Karpas-422 (cell line): ENCODE measurements at regions not wholly inside any gene's neighbourhood (a gene's known extent, or its start where the extent isn't known, plus 50 kb on each side); places are given as distances from the start of the nearest gene placed in this dataset.

Source experiments
- DNase-seq: peaks from one replicate; pipeline ENCODE4 v3.0.0-alpha.2; 2015
- H2AFZ ChIP-seq: fragments of 200-600 bp; sonication (generic); 2 replicates; pipeline ENCODE4 v1.6.1; 2014; ENCODE audit warnings: antibody characterized with exemption, low read length, mixed read lengths
- H3K27ac ChIP-seq: fragments of 200-600 bp; sonication (generic); 2 replicates; pipeline ENCODE4 v1.5.1; 2014; ENCODE audit warnings: mild to moderate bottlenecking, low read length, moderate library complexity
- H3K27me3 ChIP-seq: fragments of 200-600 bp; sonication (generic); 2 replicates; pipeline ENCODE4 v1.6.1; 2014; ENCODE audit warnings: low read length, mixed read lengths
- H3K36me3 ChIP-seq: fragments of 200-600 bp; sonication (generic); 2 replicates; pipeline ENCODE4 v1.6.1; 2014; ENCODE audit warnings: low read length, mixed read lengths; ENCODE audit not compliant: insufficient read depth
- H3K4me1 ChIP-seq: fragments of 200-600 bp; sonication (generic); 2 replicates; pipeline ENCODE4 v1.6.1; 2014; ENCODE audit warnings: mild to moderate bottlenecking, low read length, mixed read lengths
- H3K4me2 ChIP-seq: fragments of 200-600 bp; sonication (generic); 2 replicates; pipeline ENCODE4 v1.6.1; 2014; ENCODE audit warnings: low read length, low read depth, mild to moderate bottlenecking; ENCODE audit not compliant: poor library complexity, severe bottlenecking
- H3K4me3 ChIP-seq: fragments of 200-600 bp; sonication (generic); 2 replicates; pipeline ENCODE4 v1.5.1; 2014; ENCODE audit warnings: mild to moderate bottlenecking, antibody characterized with exemption, low read length, mixed read lengths
- H3K79me2 ChIP-seq: fragments of 200-600 bp; sonication (generic); 2 replicates; pipeline ENCODE4 v1.6.1; 2014; ENCODE audit warnings: mild to moderate bottlenecking, low read length, mixed read lengths
- H3K9ac ChIP-seq: fragments of 200-600 bp; sonication (generic); 2 replicates; pipeline ENCODE4 v1.6.0; 2014; ENCODE audit warnings: low read length
- H3K9me2 ChIP-seq: fragments of 200-600 bp; sonication (generic), shearing (Covaris generic); replicated peaks from 2 replicates; pipeline ENCODE4 v1.6.0; 2014; ENCODE audit warnings: mild to moderate bottlenecking, low read length, moderate library complexity; ENCODE audit not compliant: insufficient read depth
- H3K9me3 ChIP-seq: fragments of 300-700, 200-600 bp; sonication (generic); 2 replicates; pipeline ENCODE4 v1.6.1; 2014; ENCODE audit warnings: low read length, mixed read lengths
- H4K20me1 ChIP-seq: fragments of 200-600 bp; sonication (generic); 2 replicates; pipeline ENCODE4 v1.6.1; 2014; ENCODE audit warnings: mild to moderate bottlenecking, antibody characterized with exemption, low read length, low read depth; ENCODE audit not compliant: insufficient read depth

DNA sequence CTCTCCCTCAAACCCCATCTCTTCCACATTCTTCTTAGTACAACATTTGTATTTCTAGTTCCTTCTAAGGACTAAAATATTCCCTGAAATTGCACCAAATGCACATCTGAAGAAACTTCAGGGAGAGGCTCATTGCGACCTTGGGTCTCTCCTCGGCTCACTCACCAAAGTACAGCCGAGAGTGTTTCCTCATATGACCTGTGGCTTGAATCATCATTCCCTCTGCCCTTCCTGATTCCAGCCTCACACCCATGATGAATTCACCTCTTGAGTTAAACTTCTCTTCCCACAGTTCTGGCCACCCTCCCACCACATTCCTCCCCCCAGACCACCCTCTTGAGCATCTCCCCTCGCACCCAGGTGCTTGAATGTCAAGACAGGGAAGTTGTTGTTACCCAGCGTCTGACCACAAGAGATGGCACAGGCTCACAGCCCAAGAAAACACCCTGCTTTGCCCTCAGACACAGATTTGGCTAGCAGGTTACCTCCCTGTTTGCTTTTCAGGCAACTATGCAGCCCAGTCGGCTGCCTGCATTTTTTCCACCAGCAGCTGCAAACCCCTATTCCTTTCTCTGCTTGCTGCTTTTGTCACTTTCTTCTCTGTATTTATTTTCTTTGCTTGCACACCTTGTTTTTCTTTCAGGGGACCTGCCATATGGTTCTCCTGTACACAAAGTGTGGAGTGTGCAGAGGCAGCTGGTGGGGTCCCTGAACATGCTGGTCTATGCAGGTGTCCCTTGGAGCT lies 214.8 kb downstream of the SPATA18 start:
- no peak overlapping the region for H2AFZ ChIP-seq
- peaks cover 98% of the 10 kb centered on the region for H3K4me1 ChIP-seq
- peak overlapping the region; percentile 53 for H3K9ac ChIP-seq
- no peaks in the 10 kb centered on the region for H3K9me2 ChIP-seq
- H3K4me3 ChIP-seq = no peak overlapping the region
- H3K36me3 ChIP-seq = no peaks in the 10 kb centered on the region
- peak overlapping the region; percentile 47 for H3K4me2 ChIP-seq
- H3K27me3 ChIP-seq = no peaks in the 10 kb centered on the region
- H3K9me3 ChIP-seq = no peaks in the 10 kb centered on the region
- peak; percentile 64 for DNase-seq
- H4K20me1 ChIP-seq = no peaks in the 10 kb centered on the region
- peak overlapping the region; percentile 99 for H3K27ac ChIP-seq
- no peaks in the 10 kb centered on the region for H3K79me2 ChIP-seq

DNA sequence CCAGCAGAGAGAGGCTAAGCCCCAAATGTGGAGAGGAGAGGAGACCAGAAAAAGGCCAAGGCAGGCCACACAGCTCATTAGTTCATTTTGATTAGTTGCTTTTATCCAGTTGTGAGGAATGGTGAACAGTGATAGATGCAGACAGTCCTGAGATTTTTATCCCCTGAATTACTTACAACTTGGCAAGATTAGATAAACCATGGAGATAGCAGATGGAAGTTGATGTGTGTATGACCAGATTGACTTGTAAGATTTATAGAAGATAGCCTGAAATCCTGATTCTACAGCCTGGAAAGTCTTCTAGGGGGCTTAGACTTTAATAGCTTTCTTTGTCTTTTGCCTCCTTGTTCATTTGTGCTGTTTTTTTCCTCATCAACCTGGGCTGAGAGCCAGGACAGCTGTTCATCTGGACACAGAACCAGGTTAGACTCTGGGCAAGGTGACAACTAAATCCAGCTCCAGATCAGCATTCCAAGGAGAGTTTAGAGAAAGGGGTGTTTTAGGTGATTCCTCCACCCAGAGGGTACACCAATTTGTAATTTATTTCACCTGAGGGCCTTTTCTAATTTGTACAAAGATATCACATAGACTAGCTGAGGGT lies 215.5 kb downstream of the SPATA18 start:
- H3K9me2 ChIP-seq = no peaks in the 10 kb centered on the region
- peak overlapping the region; percentile 53 for H3K9ac ChIP-seq
- no peak overlapping the region for H3K4me3 ChIP-seq
- no peaks in the 10 kb centered on the region for H3K27me3 ChIP-seq
- H3K4me2 ChIP-seq = peak overlapping the region; percentile 47
- H3K27ac ChIP-seq = peak overlapping the region; percentile 99
- no peaks in the 10 kb centered on the region for H3K9me3 ChIP-seq
- H4K20me1 ChIP-seq = no peaks in the 10 kb centered on the region
- no peak for DNase-seq
- no peaks in the 10 kb centered on the region for H3K36me3 ChIP-seq
- no peaks in the 10 kb centered on the region for H3K79me2 ChIP-seq
- H3K4me1 ChIP-seq = peaks cover 95% of the 10 kb centered on the region
- no peak overlapping the region for H2AFZ ChIP-seq

DNA sequence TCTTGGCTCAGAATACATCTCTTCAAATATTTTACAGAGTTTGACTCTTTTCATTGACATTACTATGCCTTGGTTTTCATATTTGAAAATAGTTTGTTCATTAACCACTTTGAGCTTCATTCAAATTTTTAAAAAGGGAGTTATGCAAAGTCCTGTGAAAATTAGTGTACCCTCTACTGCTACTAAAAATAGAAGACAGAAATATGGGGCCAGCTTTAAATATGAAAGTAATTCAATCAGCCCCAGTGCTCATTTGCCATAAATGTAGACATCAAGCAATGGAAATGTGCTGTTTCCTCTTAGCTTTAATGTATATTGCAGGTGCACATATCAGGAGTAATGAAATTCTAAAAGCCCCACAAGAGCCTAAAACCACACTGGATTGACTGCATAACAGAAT lies 218.7 kb downstream of the SPATA18 start:
- Histone ChIP-seq H3K9me2 (no peaks in the 10 kb centered on the region), H2AFZ (no peak overlapping the region), H3K36me3 (peaks cover 6% of the 10 kb centered on the region; the same call in 1 of the 2 replicates), H3K4me3 (peak overlapping the region; percentile 47), H3K27me3 (no peaks in the 10 kb centered on the region), H3K79me2 (no peaks in the 10 kb centered on the region), H3K9ac (peak overlapping the region; percentile 64), H3K27ac (peak overlapping the region; percentile 99), H4K20me1 (no peaks in the 10 kb centered on the region), H3K4me2 (peak overlapping the region; percentile 65), H3K4me1 (peaks cover 75% of the 10 kb centered on the region), H3K9me3 (peaks cover 11% of the 10 kb centered on the region)
- DNase-seq = peak; percentile 90

DNA sequence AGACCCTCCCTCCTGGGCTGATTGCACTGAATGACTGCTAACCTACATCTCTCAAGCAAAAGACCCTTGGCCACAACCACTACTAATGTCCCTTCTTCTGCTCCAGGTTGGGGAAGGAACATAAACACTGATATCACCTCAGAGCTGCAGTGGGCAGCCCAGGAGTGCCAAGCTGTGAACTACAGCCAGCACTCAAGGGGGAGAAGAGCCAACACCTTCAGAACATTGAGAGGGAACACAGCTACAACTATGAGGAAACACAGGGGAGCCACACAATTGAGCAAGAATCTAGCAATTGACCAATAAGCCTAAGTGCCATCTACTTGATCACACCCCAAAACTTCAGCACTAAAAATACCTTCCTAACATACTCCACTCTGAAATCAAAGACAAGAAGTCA lies 222.8 kb downstream of the SPATA18 start:
- Histone ChIP-seq H3K4me2 (no peak overlapping the region), H3K27me3 (no peaks in the 10 kb centered on the region), H3K9me3 (peaks cover 21% of the 10 kb centered on the region), H3K9ac (no peak overlapping the region), H3K4me1 (peaks cover 34% of the 10 kb centered on the region), H3K4me3 (no peak overlapping the region), H3K36me3 (peaks cover 9% of the 10 kb centered on the region; the same call in 1 of the 2 replicates), H4K20me1 (no peaks in the 10 kb centered on the region), H3K79me2 (no peaks in the 10 kb centered on the region), H3K9me2 (no peaks in the 10 kb centered on the region), H2AFZ (peak overlapping the region; percentile 9; the same call in 1 of the 2 replicates), H3K27ac (no peak overlapping the region)
- no peak for DNase-seq

DNA sequence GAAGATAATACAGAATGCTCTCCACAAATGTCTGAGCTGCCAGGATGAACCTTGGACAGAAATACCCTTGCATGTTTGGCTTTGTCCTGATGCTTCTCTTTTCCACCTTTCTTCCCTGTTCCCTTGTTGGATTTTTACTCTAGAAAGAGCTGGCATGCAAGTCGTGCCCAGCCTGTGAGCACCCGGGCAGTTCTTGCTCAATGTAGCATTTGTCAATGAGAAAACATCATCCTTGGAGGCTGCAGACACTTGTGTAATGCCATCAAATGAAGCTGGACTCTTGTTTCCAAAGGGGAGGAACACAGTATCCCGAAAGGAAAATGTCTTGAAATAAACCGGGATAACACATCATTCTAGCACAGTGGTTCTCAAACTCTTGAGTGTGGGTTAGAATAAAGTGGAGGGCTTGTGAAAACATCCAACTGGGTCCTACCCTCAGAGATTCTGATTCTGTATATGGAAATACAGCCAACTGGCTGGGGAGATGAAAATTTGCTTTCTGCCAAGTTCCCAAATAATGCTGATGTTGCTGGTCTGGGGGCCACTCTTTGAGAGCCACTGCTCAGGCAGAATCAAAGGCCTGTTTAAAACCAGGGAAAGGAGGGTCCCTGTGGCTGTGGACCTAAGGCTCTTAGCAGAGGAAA lies 237.2 kb downstream of the SPATA18 start:
- no peak overlapping the region for H3K9ac ChIP-seq

DNA sequence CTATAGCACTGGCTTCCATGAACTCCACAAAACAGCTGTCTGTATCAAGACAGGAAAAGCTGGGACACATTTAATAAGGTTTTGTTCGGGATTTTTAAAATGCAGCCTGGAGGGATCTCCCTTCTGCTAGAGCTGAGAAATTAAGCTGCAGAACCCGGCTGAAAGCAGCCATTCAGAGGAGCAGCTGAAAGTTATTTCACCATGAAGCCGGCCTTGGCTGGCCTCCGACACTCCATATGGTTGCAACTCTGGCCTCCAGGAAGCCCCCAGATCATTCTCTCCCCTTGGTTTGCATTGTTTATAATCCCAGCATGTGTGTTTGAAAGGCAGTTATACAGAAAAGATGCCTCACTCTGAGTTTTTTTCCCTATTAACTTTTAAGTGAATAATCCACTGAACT lies 239.4 kb downstream of the SPATA18 start:
- Histone ChIP-seq H3K9ac (no peak overlapping the region), H3K9me3 (no peaks in the 10 kb centered on the region), H3K4me3 (no peak overlapping the region), H3K4me1 (peaks cover 9% of the 10 kb centered on the region), H3K27ac (no peak overlapping the region), H3K9me2 (no peaks in the 10 kb centered on the region), H4K20me1 (no peaks in the 10 kb centered on the region), H2AFZ (peak overlapping the region; percentile 54), H3K27me3 (no peaks in the 10 kb centered on the region), H3K36me3 (no peaks in the 10 kb centered on the region), H3K4me2 (no peak overlapping the region), H3K79me2 (no peaks in the 10 kb centered on the region)
- no peak for DNase-seq

More for the DNA sequence above, 237.2 kb downstream of the SPATA18 start:
- no peak overlapping the region for H3K27ac ChIP-seq
- no peaks in the 10 kb centered on the region for H3K27me3 ChIP-seq
- H3K9me3 ChIP-seq = no peaks in the 10 kb centered on the region
- H3K4me2 ChIP-seq = no peak overlapping the region
- H3K4me3 ChIP-seq = no peak overlapping the region
- H2AFZ ChIP-seq = peak overlapping the region; percentile 6; the same call in 1 of the 2 replicates
- DNase-seq = no peak
- H3K79me2 ChIP-seq = no peaks in the 10 kb centered on the region
- H3K4me1 ChIP-seq = peaks cover 11% of the 10 kb centered on the region
- no peaks in the 10 kb centered on the region for H3K9me2 ChIP-seq
- no peaks in the 10 kb centered on the region for H3K36me3 ChIP-seq
- no peaks in the 10 kb centered on the region for H4K20me1 ChIP-seq

DNA sequence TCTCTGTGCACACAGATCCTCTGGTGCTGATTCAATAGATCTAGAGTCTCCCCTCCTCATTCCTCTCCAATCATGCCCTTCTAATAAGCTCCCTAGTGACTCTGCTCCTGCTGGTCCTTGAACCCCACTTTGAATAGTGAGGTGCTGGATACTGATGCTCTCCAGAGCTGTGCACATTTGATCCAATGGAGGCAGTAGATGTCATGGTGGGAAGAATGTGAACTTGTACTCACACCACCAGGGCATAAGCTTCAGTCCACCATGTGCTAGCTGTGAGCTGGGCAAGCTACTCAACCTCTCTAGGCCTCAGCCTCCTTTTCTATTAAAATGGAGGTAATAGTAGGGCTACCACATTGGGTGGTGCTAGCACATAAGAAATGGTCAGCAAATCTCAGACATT lies 241.1 kb downstream of the SPATA18 start:
- H3K36me3 ChIP-seq = no peaks in the 10 kb centered on the region
- no peaks in the 10 kb centered on the region for H3K9me2 ChIP-seq
- no peak overlapping the region for H3K4me2 ChIP-seq
- H3K27me3 ChIP-seq = no peaks in the 10 kb centered on the region
- H3K9me3 ChIP-seq = no peaks in the 10 kb centered on the region
- H3K27ac ChIP-seq = no peak overlapping the region
- no peaks in the 10 kb centered on the region for H3K79me2 ChIP-seq
- H3K4me3 ChIP-seq = no peak overlapping the region
- no peak overlapping the region for H3K9ac ChIP-seq
- H4K20me1 ChIP-seq = no peaks in the 10 kb centered on the region
- no peak overlapping the region for H2AFZ ChIP-seq
- peaks cover 7% of the 10 kb centered on the region for H3K4me1 ChIP-seq
- peak; percentile 53 for DNase-seq

DNA sequence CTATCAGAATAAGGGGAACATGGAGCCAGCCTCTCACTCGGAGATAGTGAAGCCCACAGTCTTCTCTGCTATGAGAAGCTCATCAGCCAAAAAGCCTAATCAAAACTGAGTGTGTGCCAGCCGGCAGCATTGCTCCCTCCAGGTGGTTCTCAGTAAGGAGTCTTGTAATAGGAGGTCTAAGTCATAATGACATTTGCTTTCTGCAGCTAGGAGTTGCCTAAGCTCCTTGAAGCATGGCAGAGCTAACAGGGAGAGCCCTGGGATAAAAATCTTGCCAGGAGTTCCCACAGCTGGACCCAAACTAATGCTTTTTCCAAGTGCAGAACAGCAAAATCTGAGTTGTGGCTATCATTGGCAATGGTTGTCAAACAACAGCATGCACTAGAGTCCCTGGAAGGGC lies 245.2 kb downstream of the SPATA18 start:
- H3K4me3 ChIP-seq = no peak overlapping the region
- H3K79me2 ChIP-seq = no peaks in the 10 kb centered on the region
- H3K9ac ChIP-seq = no peak overlapping the region
- no peak for DNase-seq
- no peak overlapping the region for H2AFZ ChIP-seq
- H3K4me2 ChIP-seq = no peak overlapping the region
- no peaks in the 10 kb centered on the region for H3K27me3 ChIP-seq
- no peaks in the 10 kb centered on the region for H3K9me2 ChIP-seq
- H3K9me3 ChIP-seq = no peaks in the 10 kb centered on the region
- no peak overlapping the region for H3K27ac ChIP-seq
- no peaks in the 10 kb centered on the region for H3K36me3 ChIP-seq
- no peaks in the 10 kb centered on the region for H4K20me1 ChIP-seq
- H3K4me1 ChIP-seq = 0 out of 2 replicates have a peak, but pooled peaks cover 4% of the 10 kb centered on the region
